Astrocyte (in vitro differentiated cells and primary cell): ENCODE measurements at regions not wholly inside any gene's neighbourhood (a gene's known extent, or its start where the extent isn't known, plus 50 kb on each side); places are given as distances from the start of the nearest gene placed in this dataset.

ENCODE experiments used
- EZH2 ChIP-seq: IDR thresholded peaks from 2 replicates; pipeline ENCODE4 v1.6.1; 2012; ENCODE audit warnings: mild to moderate bottlenecking, low read length, inconsistent platforms; ENCODE audit not compliant: insufficient read depth
- TF ChIP-seq, protein P1 (sequence below): IDR thresholded peaks from 2 replicates; pipeline ENCODE4 v1.5.1; 2011; ENCODE audit warnings: low read depth, mild to moderate bottlenecking, inconsistent platforms, low read length, moderate library complexity; ENCODE audit not compliant: insufficient read depth

GRCh38 chr2:134149904-134150303 is 104.0 kb upstream of the MGAT5 start:
- TF ChIP-seq, protein P1, sequence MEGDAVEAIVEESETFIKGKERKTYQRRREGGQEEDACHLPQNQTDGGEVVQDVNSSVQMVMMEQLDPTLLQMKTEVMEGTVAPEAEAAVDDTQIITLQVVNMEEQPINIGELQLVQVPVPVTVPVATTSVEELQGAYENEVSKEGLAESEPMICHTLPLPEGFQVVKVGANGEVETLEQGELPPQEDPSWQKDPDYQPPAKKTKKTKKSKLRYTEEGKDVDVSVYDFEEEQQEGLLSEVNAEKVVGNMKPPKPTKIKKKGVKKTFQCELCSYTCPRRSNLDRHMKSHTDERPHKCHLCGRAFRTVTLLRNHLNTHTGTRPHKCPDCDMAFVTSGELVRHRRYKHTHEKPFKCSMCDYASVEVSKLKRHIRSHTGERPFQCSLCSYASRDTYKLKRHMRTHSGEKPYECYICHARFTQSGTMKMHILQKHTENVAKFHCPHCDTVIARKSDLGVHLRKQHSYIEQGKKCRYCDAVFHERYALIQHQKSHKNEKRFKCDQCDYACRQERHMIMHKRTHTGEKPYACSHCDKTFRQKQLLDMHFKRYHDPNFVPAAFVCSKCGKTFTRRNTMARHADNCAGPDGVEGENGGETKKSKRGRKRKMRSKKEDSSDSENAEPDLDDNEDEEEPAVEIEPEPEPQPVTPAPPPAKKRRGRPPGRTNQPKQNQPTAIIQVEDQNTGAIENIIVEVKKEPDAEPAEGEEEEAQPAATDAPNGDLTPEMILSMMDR, result no peak
- TF ChIP-seq EZH2, result no peak
